C4-2B (cell line): ENCODE measurements at regions not wholly inside any gene's neighbourhood (a gene's known extent, or its start where the extent isn't known, plus 50 kb on each side); places are given as distances from the start of the nearest gene placed in this dataset.

Experiments
- H3K27ac ChIP-seq: fragments of 450-650 bp; 2 replicates; pipeline ENCODE4 v1.5.1; 2017
- CTCF ChIP-seq: fragments of 450-650 bp; conservative IDR thresholded peaks from 2 replicates; pipeline ENCODE4 v1.5.1; 2017; ENCODE audit warnings: mild to moderate bottlenecking
- ZFX ChIP-seq: fragments of 450-650 bp; IDR thresholded peaks from 2 replicates; pipeline ENCODE4 v1.6.1; 2017

GRCh38 chr15:95918525-95918924 lies 412.0 kb upstream of the NR2F2 start:
- H3K27ac ChIP-seq, result no peak overlapping the region
- TF ChIP-seq CTCF (no peak), ZFX (no peak)

- TF ChIP-seq ZFX (no peak), CTCF (no peak)
- H3K27ac ChIP-seq, result no peak overlapping the region
These were observed 411.0 kb upstream of the NR2F2 start for GRCh38 chr15:95919460-95919859.

- no peak overlapping the region for H3K27ac ChIP-seq
- no peak for TF ChIP-seq CTCF
- no peak for TF ChIP-seq ZFX
These were observed 409.1 kb upstream of the NR2F2 start for GRCh38 chr15:95921404-95921803.

GRCh38 chr15:95922431-95922830 lies 408.1 kb upstream of the NR2F2 start:
- no peak for TF ChIP-seq ZFX
- TF ChIP-seq CTCF, result peak; percentile 26
- H3K27ac ChIP-seq, result no peak overlapping the region

GRCh38 chr15:95923792-95924191 lies 406.7 kb upstream of the NR2F2 start:
- TF ChIP-seq CTCF (no peak), ZFX (no peak)
- H3K27ac ChIP-seq, result no peak overlapping the region

- no peak overlapping the region for H3K27ac ChIP-seq
- no peak for TF ChIP-seq CTCF
These were observed 401.7 kb upstream of the NR2F2 start for GRCh38 chr15:95928822-95929221.

GRCh38 chr15:95929232-95929846 lies 401.2 kb upstream of the NR2F2 start:
- TF ChIP-seq ZFX, result no peak
- no peak for TF ChIP-seq CTCF

More at GRCh38 chr15:95929232-95929846, 401.2 kb upstream of the NR2F2 start:
- no peak overlapping the region for H3K27ac ChIP-seq
